A673 (cell line): ENCODE measurements at regions not wholly inside any gene's neighbourhood (a gene's known extent, or its start where the extent isn't known, plus 50 kb on each side); places are given as distances from the start of the nearest gene placed in this dataset.

Source experiments
- BruUV-seq: library from RNA; stranded (reverse); fragments of 400-500 nt; replicated peaks from 2 replicates; lab custom pipeline; 2021; lab: Mats Ljungman, UMichigan
- CTCF ChIA-PET: fragments of 300-600 bp; sonication (Branson Sonifier 250); formaldehyde crosslinking; loops from one replicate; lab custom pipeline; 2022; ENCODE audit warnings: antibody characterized with exemption; lab: Charles Lee
- POLR2A ChIA-PET: fragments of 300-600 bp; sonication (Branson Sonifier 250); formaldehyde crosslinking; loops from one replicate; lab custom pipeline; 2022; ENCODE audit warnings: antibody characterized with exemption; ENCODE audit not compliant: low non-redundant PET; lab: Charles Lee
- DNase-seq: peaks from one replicate; pipeline ENCODE4 v3.0.0-alpha.2; 2015; ENCODE audit warnings: low spot score
- H3K27ac ChIP-seq: fragments of 200-600 bp; sonication (generic); 2 replicates; pipeline ENCODE4 v1.5.1; 2016; ENCODE audit warnings: mixed run types, low read depth, mild to moderate bottlenecking, mixed read lengths, antibody characterized with exemption, low read length; ENCODE audit not compliant: poor library complexity, severe bottlenecking
- H3K27me3 ChIP-seq: fragments of 200-600 bp; sonication (generic); replicated peaks from 2 replicates; pipeline ENCODE4 v1.6.1; 2017; ENCODE audit warnings: mixed run types, low read depth, mild to moderate bottlenecking, mixed read lengths, antibody characterized with exemption, low read length; ENCODE audit not compliant: insufficient read depth, poor library complexity
- H3K36me3 ChIP-seq: fragments of 200-600 bp; sonication (generic); 2 replicates; pipeline ENCODE4 v1.6.1; 2016; ENCODE audit warnings: mixed run types, mild to moderate bottlenecking, mixed read lengths, antibody characterized with exemption, low read length; ENCODE audit not compliant: insufficient read depth, poor library complexity, severe bottlenecking
- H3K4me1 ChIP-seq: fragments of 200-600 bp; sonication (generic); 2 replicates; pipeline ENCODE4 v1.6.1; 2017; ENCODE audit warnings: mixed run types, mild to moderate bottlenecking, mixed read lengths, antibody characterized with exemption, low read length; ENCODE audit not compliant: insufficient read depth, poor library complexity, severe bottlenecking
- H3K4me3 ChIP-seq: fragments of 200-600 bp; sonication (generic); 2 replicates; pipeline ENCODE4 v1.5.1; 2016; ENCODE audit warnings: low read depth, mixed run types, mild to moderate bottlenecking, mixed read lengths, low read length; ENCODE audit not compliant: poor library complexity, severe bottlenecking
- H3K9me3 ChIP-seq: fragments of 200-600 bp; sonication (generic); 2 replicates; pipeline ENCODE4 v1.6.1; 2016; ENCODE audit warnings: mixed run types, low read depth, mild to moderate bottlenecking, mixed read lengths, antibody characterized with exemption, low read length; ENCODE audit not compliant: poor library complexity, severe bottlenecking
- CTCF ChIP-seq: fragments of 300-800, 200-600 bp; sonication (generic); conservative IDR thresholded peaks from 2 replicates; pipeline ENCODE4 v1.5.1; 2017; ENCODE audit warnings: low read depth, mild to moderate bottlenecking, antibody characterized with exemption, low read length, moderate library complexity, mixed read lengths
- EZH2 ChIP-seq: fragments of 200-600 bp; sonication (generic); IDR thresholded peaks from 2 replicates; pipeline ENCODE4 v1.6.1; 2017; ENCODE audit warnings: borderline replicate concordance, low read depth, mild to moderate bottlenecking, mixed read lengths, antibody characterized with exemption, low read length; ENCODE audit not compliant: poor library complexity, severe bottlenecking
- intact Hi-C: fragments of 100-400 bp; cut with micrococcal nuclease; formaldehyde crosslinking; loops from one replicate; pipeline ENCODE4 v1.10.0; 2022; ENCODE audit not compliant: unreplicated experiment

- ChIA-PET CTCF (no interaction called here), POLR2A (no interaction called here)
- BruUV-seq = no TSS peak
- Histone ChIP-seq H3K27me3 (no peaks in the 10 kb centered on the region), H3K27ac (no peak overlapping the region), H3K36me3 (no peaks in the 10 kb centered on the region), H3K9me3 (no peaks in the 10 kb centered on the region), H3K4me3 (no peak overlapping the region), H3K4me1 (no peaks in the 10 kb centered on the region)
- DNase-seq = no peak
- TF ChIP-seq CTCF (no peak), EZH2 (no peak)
- intact Hi-C loops = no loop called here
Measured at GRCh38 chr4:89616382-89616781, 220.6 kb downstream of the SNCA start.

GRCh38 chr4:89615051-89615450 lies 221.9 kb downstream of the SNCA start:
- Histone ChIP-seq H3K27me3 (no peaks in the 10 kb centered on the region), H3K4me1 (no peaks in the 10 kb centered on the region), H3K4me3 (no peak overlapping the region), H3K36me3 (no peaks in the 10 kb centered on the region), H3K9me3 (no peaks in the 10 kb centered on the region), H3K27ac (no peak overlapping the region)
- ChIA-PET CTCF (no interaction called here), POLR2A (no interaction called here)
- no TSS peak for BruUV-seq
- intact Hi-C loops = no loop called here
- no peak for DNase-seq
- TF ChIP-seq CTCF (no peak), EZH2 (no peak)

GRCh38 chr4:89614155-89614554 lies 222.8 kb downstream of the SNCA start:
- Histone ChIP-seq H3K4me3 (no peak overlapping the region), H3K36me3 (no peaks in the 10 kb centered on the region), H3K27me3 (no peaks in the 10 kb centered on the region), H3K4me1 (no peaks in the 10 kb centered on the region), H3K27ac (no peak overlapping the region), H3K9me3 (no peaks in the 10 kb centered on the region)
- TF ChIP-seq EZH2 = no peak
- TF ChIP-seq CTCF = no peak
- no TSS peak for BruUV-seq
- intact Hi-C loops = no loop called here
- DNase-seq = no peak
- ChIA-PET CTCF (no interaction called here), POLR2A (no interaction called here)
